ENCODE measurements at regions not wholly inside any gene's neighbourhood (a gene's known extent, or its start where the extent isn't known, plus 50 kb on each side); places are given as distances from the start of the nearest gene placed in this dataset.

DNA sequence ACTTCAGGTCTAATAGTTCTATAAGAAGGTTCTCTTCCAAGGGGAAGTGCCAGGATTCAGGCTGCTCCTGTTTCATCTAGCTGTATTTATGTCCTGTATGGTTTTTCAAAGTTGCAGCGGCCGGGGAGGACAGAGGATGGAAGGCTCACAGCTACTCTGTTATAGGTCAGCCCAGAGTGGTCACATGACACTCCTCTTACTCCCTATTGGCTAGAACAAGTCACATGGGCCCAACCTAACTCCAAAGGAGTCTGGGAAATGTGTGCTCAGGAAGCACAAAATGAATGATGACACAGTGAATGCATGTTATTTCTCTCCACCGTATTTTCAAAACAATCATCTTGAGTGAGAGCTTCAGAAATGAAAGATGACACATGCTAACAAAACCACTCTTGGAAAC lies 645.1 kb upstream of the RBFOX1 start:
- Histone ChIP-seq H3K4me3 (replicated peaks in 1 of 3; ENCODE audit: insufficient read depth in 1 of 3, low read depth in 1 of 3, low read length in 3 of 3) (no peak overlapping the region), H3K4me1 (ENCODE audit: control insufficient read depth, extremely low read depth, insufficient read depth, low read length) (no peaks in the 10 kb centered on the region), H3K9ac (replicated peaks; ENCODE audit: extremely low read depth, insufficient read depth, low read length) (no peak overlapping the region), H3K4me2 (ENCODE audit: insufficient read depth, low read length) (no peak overlapping the region), H2AFZ (ENCODE audit: low read depth, low read length) (no peak overlapping the region), H3K9me3 (replicated peaks; ENCODE audit: control insufficient read depth, insufficient read depth, low read length) (peaks cover 4% of the 10 kb centered on the region), H3K79me2 (ENCODE audit: control insufficient read depth, insufficient read depth, low read length) (no peaks in the 10 kb centered on the region), H3K27ac (ENCODE audit: insufficient read depth, low read depth, low read length) (no peak overlapping the region), H3K27me3 (ENCODE audit: control insufficient read depth in 2 of 2, insufficient read depth in 2 of 2, low read length in 2 of 2) (no peaks in the 10 kb centered on the region), H3K36me3 (ENCODE audit: control insufficient read depth in 2 of 2, extremely low read depth in 1 of 2, insufficient read depth in 2 of 2, low read length in 2 of 2) (no peaks in the 10 kb centered on the region), H3K9me1 (replicated peaks; ENCODE audit: control insufficient read depth, extremely low read depth, insufficient read depth, low read length) (no peaks in the 10 kb centered on the region), H4K20me1 (replicated peaks; ENCODE audit: control insufficient read depth, extremely low read depth, insufficient read depth, low read length) (no peaks in the 10 kb centered on the region)
- no TSS peak for BruUV-seq (replicated peaks)
- POLR2A ChIA-PET = no interaction called here
- intact Hi-C loops (cut with micrococcal nuclease) = no loop called here
- TF ChIP-seq EZH2 (IDR thresholded peaks at IDR 0.05; ENCODE audit: borderline replicate concordance, low read depth, low read length, severe bottlenecking) = no peak
- TF ChIP-seq FOS (IDR thresholded peaks at IDR 0.05; ENCODE audit: borderline replicate concordance, insufficient read depth, low read length) = no peak
- TF ChIP-seq, protein P1, sequence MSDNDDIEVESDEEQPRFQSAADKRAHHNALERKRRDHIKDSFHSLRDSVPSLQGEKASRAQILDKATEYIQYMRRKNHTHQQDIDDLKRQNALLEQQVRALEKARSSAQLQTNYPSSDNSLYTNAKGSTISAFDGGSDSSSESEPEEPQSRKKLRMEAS (IDR thresholded peaks at IDR 0.05; ENCODE audit: insufficient read depth, insufficient read length) = no peak
- no peak for TF ChIP-seq POLR2AphosphoS5 (IDR thresholded peaks at IDR 0.05; ENCODE audit: insufficient read depth, low read depth, low read length)
- TF ChIP-seq, protein P2, sequence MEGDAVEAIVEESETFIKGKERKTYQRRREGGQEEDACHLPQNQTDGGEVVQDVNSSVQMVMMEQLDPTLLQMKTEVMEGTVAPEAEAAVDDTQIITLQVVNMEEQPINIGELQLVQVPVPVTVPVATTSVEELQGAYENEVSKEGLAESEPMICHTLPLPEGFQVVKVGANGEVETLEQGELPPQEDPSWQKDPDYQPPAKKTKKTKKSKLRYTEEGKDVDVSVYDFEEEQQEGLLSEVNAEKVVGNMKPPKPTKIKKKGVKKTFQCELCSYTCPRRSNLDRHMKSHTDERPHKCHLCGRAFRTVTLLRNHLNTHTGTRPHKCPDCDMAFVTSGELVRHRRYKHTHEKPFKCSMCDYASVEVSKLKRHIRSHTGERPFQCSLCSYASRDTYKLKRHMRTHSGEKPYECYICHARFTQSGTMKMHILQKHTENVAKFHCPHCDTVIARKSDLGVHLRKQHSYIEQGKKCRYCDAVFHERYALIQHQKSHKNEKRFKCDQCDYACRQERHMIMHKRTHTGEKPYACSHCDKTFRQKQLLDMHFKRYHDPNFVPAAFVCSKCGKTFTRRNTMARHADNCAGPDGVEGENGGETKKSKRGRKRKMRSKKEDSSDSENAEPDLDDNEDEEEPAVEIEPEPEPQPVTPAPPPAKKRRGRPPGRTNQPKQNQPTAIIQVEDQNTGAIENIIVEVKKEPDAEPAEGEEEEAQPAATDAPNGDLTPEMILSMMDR (IDR thresholded peaks at IDR 0.05; ENCODE audit: extremely low read depth in 1 of 2, insufficient read depth in 1 of 2, low read depth in 1 of 2, low read length in 2 of 2) = no peak
- TF ChIP-seq GATA2 (IDR thresholded peaks at IDR 0.05; ENCODE audit: insufficient read depth, insufficient read length, low read depth, low read length) = no peak
- no peak for TF ChIP-seq MYC (IDR thresholded peaks at IDR 0.05; ENCODE audit: low read depth, low read length)
- TF ChIP-seq JUN (IDR thresholded peaks at IDR 0.05; ENCODE audit: borderline replicate concordance, insufficient read depth, insufficient read length, low read depth) = no peak
- dilution Hi-C loops (cut with MboI; ENCODE audit: extremely low pct_ligation_motif_present, low sequenced_read_pairs) = no loop called here
- no peak for DNase-seq (ENCODE audit: low read depth, low spot score)
- FAIRE-seq = no peak
- CTCF ChIA-PET = no interaction called here
